IMR-90 (cell line): ENCODE measurements at regions not wholly inside any gene's neighbourhood (a gene's known extent, or its start where the extent isn't known, plus 50 kb on each side); places are given as distances from the start of the nearest gene placed in this dataset.

Experiments
- CTCF ChIP-seq: conservative IDR thresholded peaks from 2 replicates; pipeline ENCODE4 v1.5.1; 2012; ENCODE audit warnings: mild to moderate bottlenecking, low read depth, low read length, improper control_type of control experiment
- NFE2L2 ChIP-seq: fragments of 150-350 bp; IDR thresholded peaks from 2 replicates; pipeline ENCODE4 v1.6.1; 2016; ENCODE audit warnings: low read depth, mild to moderate bottlenecking, low read length
- SMC3 ChIP-seq: fragments of 150-350 bp; IDR thresholded peaks from 2 replicates; pipeline ENCODE4 v1.6.1; 2016; ENCODE audit warnings: low read depth, mild to moderate bottlenecking, antibody characterized with exemption, low read length, moderate library complexity

DNA sequence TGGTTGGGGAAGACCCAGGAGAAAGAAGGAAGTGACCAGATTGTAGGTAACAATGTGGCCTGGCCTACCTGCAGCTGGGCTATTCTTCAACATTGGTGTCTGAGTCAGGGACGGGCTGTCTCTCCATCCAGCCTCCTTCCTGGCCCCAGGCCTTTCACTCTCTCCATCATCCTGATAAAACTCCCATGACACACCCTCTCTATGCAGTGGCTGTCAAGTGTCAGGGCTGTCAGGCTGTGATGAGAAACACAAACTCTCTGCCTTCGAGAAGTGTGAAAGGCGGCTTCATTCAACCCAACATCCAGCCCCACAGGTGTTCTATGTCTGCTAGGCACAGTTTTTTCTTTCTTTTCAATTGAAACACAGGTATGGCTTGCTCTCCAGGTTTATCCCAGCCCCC lies 153.3 kb upstream of the VSTM2B start:
- TF ChIP-seq CTCF (no peak), SMC3 (no peak), NFE2L2 (no peak)
